ENCODE measurements at regions not wholly inside any gene's neighbourhood (a gene's known extent, or its start where the extent isn't known, plus 50 kb on each side); places are given as distances from the start of the nearest gene placed in this dataset.

- Mint-ChIP-seq H3K27me3 (no peaks in the 10 kb centered on the region), H3K36me3 (ENCODE audit: low read depth) (no peaks in the 10 kb centered on the region), H3K4me3 (no peak overlapping the region), H3K27ac (no peak overlapping the region), H3K4me1 (ENCODE audit: low read depth) (no peaks in the 10 kb centered on the region), H3K9me3 (no peaks in the 10 kb centered on the region)
- DNase-seq = no peak
These were observed 195.7 kb downstream of the MIAT start for GRCh38 chr22:26853071-26853470.

DNA sequence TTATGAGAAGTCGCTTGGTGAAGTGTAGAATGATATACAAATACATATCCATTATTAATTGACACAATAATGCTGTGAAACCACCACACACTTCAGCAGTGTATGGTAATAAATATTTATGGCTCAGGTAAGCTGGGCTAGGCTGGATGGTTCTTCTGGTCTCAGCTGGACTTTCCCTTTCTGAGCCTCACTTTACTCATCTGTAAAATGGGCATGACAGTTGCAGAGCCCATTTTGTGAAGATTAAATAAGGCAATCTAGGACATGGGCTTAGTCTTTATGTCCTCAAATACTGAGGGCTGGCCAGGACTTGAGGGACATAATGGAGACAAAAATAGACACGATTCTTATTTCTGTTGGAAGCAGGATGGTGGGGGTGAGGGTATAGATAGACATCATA is 196.1 kb downstream of the MIAT start:
- no peaks in the 10 kb centered on the region for H3K27me3 Mint-ChIP-seq
- H3K4me3 Mint-ChIP-seq = no peak overlapping the region
- DNase-seq = no peak
- no peak overlapping the region for H3K27ac Mint-ChIP-seq
- H3K9me3 Mint-ChIP-seq = no peaks in the 10 kb centered on the region
- H3K36me3 Mint-ChIP-seq (ENCODE audit: low read depth) = no peaks in the 10 kb centered on the region
- no peaks in the 10 kb centered on the region for H3K4me1 Mint-ChIP-seq (ENCODE audit: low read depth)

DNA sequence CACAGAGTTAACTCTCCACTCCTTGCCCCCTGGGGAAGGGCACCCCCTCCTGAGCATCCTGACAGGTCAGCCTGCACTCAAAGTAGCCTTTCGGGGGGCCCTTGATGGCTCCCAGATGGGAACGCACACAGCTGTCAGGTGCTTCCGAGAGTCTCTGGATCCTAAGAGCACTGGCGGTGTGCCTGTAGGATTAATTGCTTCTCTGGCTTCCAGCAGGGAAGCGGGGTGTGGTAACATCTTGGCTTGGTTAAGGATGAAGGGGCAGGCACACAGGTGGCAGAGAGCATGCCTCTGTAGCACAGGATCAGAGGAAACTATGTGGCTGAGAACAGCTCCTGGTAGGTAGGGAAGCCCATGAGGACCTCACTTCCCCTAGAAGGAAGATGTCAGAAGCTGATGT is 199.8 kb downstream of the MIAT start:
- Mint-ChIP-seq H3K4me1 (ENCODE audit: low read depth) (no peaks in the 10 kb centered on the region), H3K9me3 (peaks cover 5% of the 10 kb centered on the region), H3K27ac (no peak overlapping the region), H3K27me3 (no peaks in the 10 kb centered on the region), H3K4me3 (no peak overlapping the region), H3K36me3 (ENCODE audit: low read depth) (peaks cover 5% of the 10 kb centered on the region)
- DNase-seq = no peak

DNA sequence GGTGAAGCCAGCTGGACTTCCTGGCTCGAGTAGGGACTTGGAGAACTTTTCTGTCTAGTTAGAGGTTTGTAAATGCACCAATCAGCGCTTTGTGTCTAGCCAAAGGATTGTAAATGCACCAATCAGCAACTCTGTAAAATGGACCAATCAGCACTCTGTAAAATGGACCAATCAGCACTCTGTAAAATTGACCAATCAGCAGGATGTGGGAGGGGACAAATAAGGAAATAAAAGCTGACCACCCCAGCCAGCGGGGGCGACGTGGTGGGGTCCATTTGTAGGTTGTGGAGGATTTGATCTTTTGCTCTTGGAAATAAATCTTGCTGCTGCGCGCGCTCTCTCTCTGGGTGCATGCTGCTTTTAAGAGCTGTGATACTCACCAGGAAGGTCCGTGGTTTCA is 202.9 kb downstream of the MIAT start:
- no peak overlapping the region for H3K4me3 Mint-ChIP-seq
- no peak overlapping the region for H3K27ac Mint-ChIP-seq
- DNase-seq = no peak
- peaks cover 18% of the 10 kb centered on the region for H3K36me3 Mint-ChIP-seq (ENCODE audit: low read depth)
- no peaks in the 10 kb centered on the region for H3K27me3 Mint-ChIP-seq
- no peaks in the 10 kb centered on the region for H3K4me1 Mint-ChIP-seq (ENCODE audit: low read depth)
- peaks cover 5% of the 10 kb centered on the region for H3K9me3 Mint-ChIP-seq

DNA sequence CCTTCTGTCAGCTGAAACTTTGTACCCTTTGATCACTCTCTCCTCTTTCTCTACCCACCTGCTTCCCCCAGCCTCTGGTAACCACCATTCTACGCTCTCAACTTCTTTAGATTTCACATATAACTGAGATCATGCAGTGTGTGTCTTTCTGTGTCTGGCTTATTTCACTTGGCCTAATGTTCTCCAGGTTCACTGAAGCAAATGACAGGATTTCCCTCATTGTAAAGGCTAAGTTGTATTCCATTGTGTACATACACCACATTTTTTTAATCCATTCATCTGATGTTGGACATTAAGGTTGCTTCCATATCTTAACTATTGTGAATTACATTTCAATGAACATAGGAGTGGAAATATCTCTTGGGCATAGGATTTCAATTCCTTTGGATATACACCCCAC is 207.6 kb downstream of the MIAT start:
- Mint-ChIP-seq H3K27ac (no peak overlapping the region), H3K4me3 (no peak overlapping the region), H3K9me3 (peaks cover 10% of the 10 kb centered on the region), H3K4me1 (ENCODE audit: low read depth) (no peaks in the 10 kb centered on the region), H3K27me3 (no peaks in the 10 kb centered on the region), H3K36me3 (ENCODE audit: low read depth) (peaks cover 53% of the 10 kb centered on the region)
- DNase-seq = no peak

DNA sequence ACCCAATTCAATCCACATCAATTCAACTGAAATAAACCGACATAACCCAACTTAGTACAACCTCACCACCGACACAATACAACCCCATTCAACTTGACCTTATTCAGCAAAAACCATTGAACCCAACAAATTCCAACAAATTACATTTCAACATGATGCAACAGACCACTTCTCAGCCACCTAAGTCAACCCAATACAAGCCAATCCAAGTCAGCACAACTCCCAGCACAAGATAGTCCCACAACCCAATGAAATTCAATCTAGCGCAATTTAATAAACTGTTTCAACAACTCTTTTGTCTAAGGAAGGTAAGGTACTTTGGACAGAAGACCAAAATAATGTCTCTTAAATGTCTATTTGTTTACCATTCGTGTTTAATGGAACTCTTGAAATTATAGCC is 226.0 kb downstream of the MIAT start:
- Mint-ChIP-seq H3K9me3 (no peaks in the 10 kb centered on the region), H3K27ac (no peak overlapping the region), H3K27me3 (no peaks in the 10 kb centered on the region)

DNA sequence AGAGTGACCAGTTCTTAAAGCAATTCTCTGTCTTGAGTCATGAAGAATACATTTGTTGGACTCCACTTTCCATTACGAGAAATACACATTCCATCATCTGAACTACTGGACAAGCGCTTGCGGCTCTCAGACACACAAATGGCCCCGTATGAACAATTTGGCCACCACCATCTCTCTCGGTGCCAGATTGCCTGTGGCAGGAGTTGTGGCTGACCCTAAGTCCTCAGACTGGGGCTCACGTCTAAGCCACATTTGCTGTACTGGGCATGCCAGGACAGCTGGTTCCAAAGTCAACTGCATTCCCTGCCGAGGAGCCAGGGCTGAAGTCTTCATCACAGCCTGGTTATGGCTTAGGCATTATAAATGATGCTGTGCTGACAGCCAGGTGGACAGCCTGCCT is 227.5 kb downstream of the MIAT start:
- Mint-ChIP-seq H3K27me3 (no peaks in the 10 kb centered on the region), H3K36me3 (ENCODE audit: low read depth) (peaks cover 18% of the 10 kb centered on the region), H3K9me3 (no peaks in the 10 kb centered on the region), H3K4me3 (no peak overlapping the region), H3K27ac (no peak overlapping the region), H3K4me1 (ENCODE audit: low read depth) (no peaks in the 10 kb centered on the region)
- DNase-seq = no peak

More for the DNA sequence above, 226.0 kb downstream of the MIAT start:
- Mint-ChIP-seq H3K4me3 (no peak overlapping the region), H3K36me3 (ENCODE audit: low read depth) (peaks cover 25% of the 10 kb centered on the region), H3K4me1 (ENCODE audit: low read depth) (no peaks in the 10 kb centered on the region)
- DNase-seq = no peak

- DNase-seq = no peak
- Mint-ChIP-seq H3K27ac (no peak overlapping the region), H3K4me3 (no peak overlapping the region), H3K9me3 (no peaks in the 10 kb centered on the region), H3K36me3 (ENCODE audit: low read depth) (peaks cover 16% of the 10 kb centered on the region), H3K4me1 (ENCODE audit: low read depth) (no peaks in the 10 kb centered on the region), H3K27me3 (no peaks in the 10 kb centered on the region)
These were observed 228.3 kb downstream of the MIAT start for GRCh38 chr22:26885441-26886261.

DNA sequence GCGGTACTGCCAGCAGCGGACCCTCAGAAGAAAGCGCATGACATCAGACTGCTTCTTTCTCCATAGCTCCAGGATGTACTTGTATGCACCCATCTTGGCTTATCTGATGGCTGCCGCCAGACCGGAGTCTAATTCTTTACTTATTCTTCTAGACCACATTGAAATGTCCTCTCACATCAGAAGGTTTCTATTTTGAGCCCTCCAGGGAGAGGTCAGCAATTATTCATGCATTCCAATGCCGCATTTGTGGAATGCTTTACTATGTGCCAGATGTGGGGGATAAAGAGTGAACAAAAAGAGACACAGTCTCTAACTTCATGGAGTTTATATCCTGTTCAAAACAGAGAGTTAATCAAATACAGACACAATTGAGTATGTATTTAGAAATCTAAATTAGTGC is 230.1 kb downstream of the MIAT start:
- Mint-ChIP-seq H3K4me3 (no peak overlapping the region), H3K27me3 (peaks cover 9% of the 10 kb centered on the region), H3K4me1 (ENCODE audit: low read depth) (no peaks in the 10 kb centered on the region), H3K27ac (no peak overlapping the region), H3K36me3 (ENCODE audit: low read depth) (peaks cover 7% of the 10 kb centered on the region), H3K9me3 (no peaks in the 10 kb centered on the region)
- no peak for DNase-seq

GRCh38 chr22:26887916-26888315 is 230.5 kb downstream of the MIAT start:
- DNase-seq = no peak
- Mint-ChIP-seq H3K4me3 (no peak overlapping the region), H3K4me1 (ENCODE audit: low read depth) (no peaks in the 10 kb centered on the region), H3K27me3 (peaks cover 11% of the 10 kb centered on the region), H3K27ac (no peak overlapping the region), H3K9me3 (no peaks in the 10 kb centered on the region), H3K36me3 (ENCODE audit: low read depth) (peaks cover 7% of the 10 kb centered on the region)

GRCh38 chr22:26888887-26889286 is 231.5 kb downstream of the MIAT start:
- H3K27ac Mint-ChIP-seq = no peak overlapping the region
- peaks cover 17% of the 10 kb centered on the region for H3K27me3 Mint-ChIP-seq
- H3K36me3 Mint-ChIP-seq (ENCODE audit: low read depth) = peaks cover 4% of the 10 kb centered on the region
- no peak for DNase-seq
- H3K4me1 Mint-ChIP-seq (ENCODE audit: low read depth) = no peaks in the 10 kb centered on the region
- no peaks in the 10 kb centered on the region for H3K9me3 Mint-ChIP-seq
- no peak overlapping the region for H3K4me3 Mint-ChIP-seq

- Mint-ChIP-seq H3K4me3 (no peak overlapping the region), H3K36me3 (ENCODE audit: low read depth) (peaks cover 1% of the 10 kb centered on the region), H3K27me3 (peaks cover 17% of the 10 kb centered on the region), H3K9me3 (no peaks in the 10 kb centered on the region), H3K4me1 (ENCODE audit: low read depth) (peaks cover 5% of the 10 kb centered on the region), H3K27ac (no peak overlapping the region)
- no peak for DNase-seq
These were observed 232.4 kb downstream of the MIAT start for GRCh38 chr22:26889802-26890201.

GRCh38 chr22:26890870-26891269 is 233.5 kb downstream of the MIAT start:
- Mint-ChIP-seq H3K9me3 (no peaks in the 10 kb centered on the region), H3K36me3 (ENCODE audit: low read depth) (no peaks in the 10 kb centered on the region), H3K4me3 (no peak overlapping the region), H3K27ac (no peak overlapping the region), H3K4me1 (ENCODE audit: low read depth) (peaks cover 10% of the 10 kb centered on the region), H3K27me3 (peaks cover 17% of the 10 kb centered on the region)
- DNase-seq = no peak

GRCh38 chr22:26891429-26891828 is 234.0 kb downstream of the MIAT start:
- Mint-ChIP-seq H3K27ac (no peak overlapping the region), H3K27me3 (peaks cover 17% of the 10 kb centered on the region), H3K36me3 (ENCODE audit: low read depth) (no peaks in the 10 kb centered on the region), H3K4me3 (no peak overlapping the region), H3K9me3 (no peaks in the 10 kb centered on the region), H3K4me1 (ENCODE audit: low read depth) (peaks cover 11% of the 10 kb centered on the region)
- DNase-seq = no peak

GRCh38 chr22:26892166-26893041 is 235.0 kb downstream of the MIAT start:
- Mint-ChIP-seq H3K27ac (no peak overlapping the region), H3K27me3 (peaks cover 17% of the 10 kb centered on the region), H3K36me3 (ENCODE audit: low read depth) (no peaks in the 10 kb centered on the region), H3K9me3 (no peaks in the 10 kb centered on the region), H3K4me1 (ENCODE audit: low read depth) (peaks cover 11% of the 10 kb centered on the region), H3K4me3 (no peak overlapping the region)
- no peak for DNase-seq
